Urothelium cell line (cell line): ENCODE measurements at regions not wholly inside any gene's neighbourhood (a gene's known extent, or its start where the extent isn't known, plus 50 kb on each side); places are given as distances from the start of the nearest gene placed in this dataset.
"Not testable (repeated sequence)": the region's sequence is repeated elsewhere in the genome, so short reads cannot be mapped to it uniquely, and the experiment has no call there.

Experiments used
- DNase-seq: peaks from one replicate; pipeline ENCODE4 v3.0.0; 2011; ENCODE audit warnings: low spot score, mixed read lengths
- FAIRE-seq: peaks from 2 replicates; lab custom pipeline; 2011; peaks lifted over from hg19 to GRCh38; lab: Jason Lieb, UNC

- FAIRE-seq, result no peak
- no peak for DNase-seq
Measured at GRCh38 chr6:22738194-22738593, 168.8 kb downstream of the HDGFL1 start.

- DNase-seq (no peak), FAIRE-seq (no peak)
Measured at GRCh38 chr6:22747571-22747970, 178.2 kb downstream of the HDGFL1 start.

- FAIRE-seq, result no peak
Measured at GRCh38 chr6:22748681-22749080, 179.3 kb downstream of the HDGFL1 start.

GRCh38 chr6:22749696-22750095, 180.3 kb downstream of the HDGFL1 start:
- no peak for DNase-seq
- no peak for FAIRE-seq

More at GRCh38 chr6:22748681-22749080, 179.3 kb downstream of the HDGFL1 start:
- no peak for DNase-seq

- FAIRE-seq, result no peak
- DNase-seq, result no peak
Measured at GRCh38 chr6:22751223-22751622, 181.9 kb downstream of the HDGFL1 start.

GRCh38 chr6:22752522-22752921, 183.2 kb downstream of the HDGFL1 start:
- DNase-seq (no peak), FAIRE-seq (no peak)

- DNase-seq, result no peak
- FAIRE-seq, result no peak
Measured at GRCh38 chr6:22754061-22754460, 184.7 kb downstream of the HDGFL1 start.

- FAIRE-seq, result no peak
- no peak for DNase-seq
Measured at GRCh38 chr6:22755605-22756004, 186.2 kb downstream of the HDGFL1 start.

GRCh38 chr6:22756365-22756764, 187.0 kb downstream of the HDGFL1 start:
- no peak for FAIRE-seq
- no peak for DNase-seq

- DNase-seq (peak; percentile 9), FAIRE-seq (no peak)
Measured at GRCh38 chr6:22764496-22764895, 195.1 kb downstream of the HDGFL1 start.

GRCh38 chr6:22765015-22765414, 195.6 kb downstream of the HDGFL1 start:
- peak; percentile 13 for DNase-seq
- no peak for FAIRE-seq

- FAIRE-seq (no peak), DNase-seq (no peak)
Measured at GRCh38 chr6:22766979-22767378, 197.6 kb downstream of the HDGFL1 start.

GRCh38 chr6:22770054-22770453, 200.7 kb downstream of the HDGFL1 start:
- no peak for DNase-seq
- no peak for FAIRE-seq

- no peak for FAIRE-seq
- no peak for DNase-seq
Measured at GRCh38 chr6:22774129-22774528, 204.8 kb downstream of the HDGFL1 start.

GRCh38 chr6:22778438-22778837, 209.1 kb downstream of the HDGFL1 start:
- FAIRE-seq, DNase-seq: not testable (repeated sequence)

- DNase-seq (no peak), FAIRE-seq (no peak)
Measured at GRCh38 chr6:22779062-22779461, 209.7 kb downstream of the HDGFL1 start.

GRCh38 chr6:22783931-22784330, 214.6 kb downstream of the HDGFL1 start:
- DNase-seq (no peak), FAIRE-seq (no peak)

- DNase-seq, result no peak
- FAIRE-seq, result no peak
Measured at GRCh38 chr6:22784601-22785410, 215.4 kb downstream of the HDGFL1 start.

- FAIRE-seq (no peak), DNase-seq (no peak)
Measured at GRCh38 chr6:22788038-22788437, 218.7 kb downstream of the HDGFL1 start.

GRCh38 chr6:22789315-22789714, 219.9 kb downstream of the HDGFL1 start:
- FAIRE-seq, result no peak
- no peak for DNase-seq

GRCh38 chr6:22794844-22795243, 225.5 kb downstream of the HDGFL1 start:
- DNase-seq, result no peak
- FAIRE-seq, result no peak

- DNase-seq (no peak), FAIRE-seq (no peak)
Measured at GRCh38 chr6:22800451-22800850, 231.1 kb downstream of the HDGFL1 start.

- no peak for FAIRE-seq
- DNase-seq, result no peak
Measured at GRCh38 chr6:22801831-22802230, 232.5 kb downstream of the HDGFL1 start.
